ENCODE measurements at regions not wholly inside any gene's neighbourhood (a gene's known extent, or its start where the extent isn't known, plus 50 kb on each side); places are given as distances from the start of the nearest gene placed in this dataset.

GRCh38 chr22:48241658-48242057 lies 1479.2 kb downstream of the TBC1D22A start:
- TF ChIP-seq CTCF (IDR thresholded peaks at IDR 0.05) (no peak), ZFX (IDR thresholded peaks at IDR 0.05; ENCODE audit: borderline replicate concordance) (no peak)
